Activated CD4-positive, alpha-beta T cell treated with anti-CD3 and anti-CD28 coated beads, Interleukin-2, amount 50 U/mL, for 16 hours (primary cell): ENCODE measurements at regions not wholly inside any gene's neighbourhood (a gene's known extent, or its start where the extent isn't known, plus 50 kb on each side); places are given as distances from the start of the nearest gene placed in this dataset.

ENCODE experiments used
- DNase-seq: peaks from one replicate; pipeline ENCODE4 v3.0.0-alpha.2; 2020

DNA sequence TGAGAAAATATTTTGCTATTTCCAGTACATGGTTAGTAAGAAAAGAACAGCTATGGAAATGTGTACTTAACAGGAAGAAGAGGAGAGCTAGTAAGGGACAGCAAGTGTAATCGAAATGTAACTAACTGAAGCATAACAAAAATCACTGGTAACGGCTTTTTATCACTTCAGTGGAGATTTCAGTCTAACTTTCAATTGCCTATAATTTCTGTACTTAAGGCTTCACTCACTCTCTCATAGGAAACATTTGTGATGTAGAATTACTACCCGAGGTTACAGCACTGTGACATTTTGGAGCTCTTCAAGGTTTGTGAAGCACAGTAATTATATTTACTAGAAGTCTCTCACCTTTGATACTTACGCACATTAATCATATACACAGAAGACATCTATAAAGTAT is 1119.1 kb downstream of the AMY1C start:
- no peak for DNase-seq

DNA sequence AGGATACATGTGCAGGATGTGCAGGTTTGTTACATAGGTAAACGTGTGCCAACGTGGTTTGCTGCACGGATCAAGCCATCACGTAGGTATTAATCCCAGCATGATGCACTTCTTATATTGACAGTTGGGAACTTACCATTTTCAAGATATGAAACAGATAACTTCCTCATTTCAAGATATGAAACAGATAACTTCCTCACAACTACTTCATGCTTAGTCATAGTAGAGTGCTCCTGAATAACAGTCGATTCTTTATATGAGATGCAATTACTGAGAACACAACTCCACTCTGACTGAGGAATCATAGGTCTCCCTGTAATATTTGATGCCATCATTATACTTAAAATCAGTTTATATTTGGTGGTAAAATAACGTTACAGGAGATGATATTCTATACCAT is 1124.3 kb downstream of the AMY1C start:
- no peak for DNase-seq

DNA sequence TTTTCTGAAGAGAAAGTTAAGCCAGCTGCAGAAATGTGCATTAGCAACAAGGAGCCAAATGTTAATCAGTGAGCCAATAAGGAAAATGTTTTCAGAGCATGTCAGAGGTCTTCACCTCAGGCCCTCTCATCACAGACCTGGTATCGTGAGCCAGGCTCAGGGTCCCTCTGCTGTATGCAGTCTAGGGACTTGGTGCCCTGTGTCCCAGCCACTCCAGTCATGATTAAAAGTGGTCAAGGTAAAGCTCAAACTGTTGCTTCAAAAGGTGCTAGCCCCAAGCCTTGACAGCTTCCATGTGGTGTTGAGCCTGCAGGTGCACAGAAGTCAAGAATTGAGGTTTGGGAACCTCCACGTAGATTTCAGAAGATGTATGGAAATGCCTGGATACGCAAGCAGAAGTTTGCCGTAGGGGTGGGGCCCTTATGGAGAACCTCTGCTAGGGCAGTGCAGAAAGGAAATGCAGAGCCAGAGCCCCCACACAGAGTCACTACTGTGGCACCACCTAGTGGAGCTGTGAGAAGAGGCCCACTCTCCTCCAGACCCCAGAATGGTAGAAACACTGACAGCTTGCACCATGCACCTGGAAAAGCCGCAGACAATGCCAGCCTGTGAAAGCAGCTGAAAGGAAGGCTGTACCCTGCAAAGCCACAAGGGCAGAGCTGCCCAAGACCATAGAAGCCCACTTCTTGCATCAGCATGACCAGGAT is 1128.7 kb downstream of the AMY1C start:
- no peak for DNase-seq

DNA sequence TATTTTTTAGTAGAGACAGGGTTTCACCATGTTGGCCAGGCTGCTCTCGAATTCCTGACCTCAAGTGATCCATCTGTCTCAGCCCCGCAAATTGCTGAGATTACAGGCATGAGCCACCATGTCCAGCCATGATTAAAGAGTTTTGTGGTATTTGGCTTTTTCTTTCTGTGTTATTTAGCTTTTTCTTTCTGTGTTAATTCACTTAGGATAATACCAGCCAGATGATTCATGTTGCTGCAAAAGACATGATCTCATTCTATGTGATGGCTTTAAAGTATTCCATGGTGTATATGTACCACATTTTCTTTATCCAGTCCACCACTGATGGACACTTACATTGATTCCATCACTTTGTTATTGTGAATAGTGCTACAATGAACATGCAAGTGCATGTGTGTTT is 1135.2 kb downstream of the AMY1C start:
- DNase-seq = no peak

DNA sequence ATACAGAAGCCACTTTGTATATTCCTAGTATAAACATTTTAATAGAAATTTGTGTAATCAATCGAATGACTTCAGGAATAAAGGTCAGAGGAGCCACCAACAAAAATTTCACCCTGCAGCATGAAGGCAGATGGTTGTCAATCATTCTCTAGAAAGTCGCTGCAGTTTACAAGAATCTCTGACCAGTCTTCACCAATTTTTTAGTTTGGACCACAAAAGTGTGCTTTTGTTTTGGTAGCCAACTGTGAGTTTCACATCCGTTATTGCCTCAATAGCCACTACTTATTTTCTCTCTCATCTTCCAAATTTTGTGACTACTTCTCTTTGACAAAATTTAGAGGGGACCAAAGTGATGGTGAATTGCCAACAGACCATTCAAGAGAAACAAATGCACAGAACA is 1155.6 kb downstream of the AMY1C start:
- DNase-seq = no peak

DNA sequence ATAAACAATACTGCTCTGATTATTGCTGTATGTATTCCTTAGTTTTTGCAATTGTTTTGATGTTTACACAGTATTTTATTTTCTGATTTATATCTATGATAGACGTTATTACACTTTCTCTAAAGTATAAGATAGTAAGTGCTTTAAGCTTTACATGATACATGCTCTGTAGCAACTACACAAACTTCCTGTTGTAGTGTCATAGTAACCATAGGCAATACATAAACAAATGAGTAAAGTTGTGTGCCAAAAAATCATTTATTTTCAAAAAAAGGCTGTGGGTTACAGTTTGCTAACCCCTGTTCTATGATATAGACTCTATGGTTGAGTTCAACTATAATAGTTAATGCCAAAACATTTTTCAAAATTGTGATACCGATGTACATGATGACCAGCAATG is 1156.4 kb downstream of the AMY1C start:
- no peak for DNase-seq

DNA sequence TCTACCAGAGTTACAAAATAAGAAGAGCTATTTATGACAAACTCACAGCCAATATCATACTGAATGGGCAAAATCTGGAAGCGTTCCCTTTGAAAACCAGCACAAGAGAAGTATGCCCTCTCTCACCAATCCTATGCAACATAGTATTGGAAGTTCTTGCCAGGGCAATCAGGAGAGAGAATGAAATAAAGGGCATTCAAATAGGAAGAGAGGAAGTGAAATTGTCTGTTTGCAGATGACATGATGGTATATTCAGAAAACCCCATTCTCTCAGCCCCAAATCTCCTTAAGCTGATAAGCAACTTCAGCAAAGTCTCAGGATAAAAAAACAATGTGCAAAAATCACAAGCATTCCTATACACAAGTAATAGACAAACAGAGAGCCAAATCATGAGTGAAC is 1169.5 kb downstream of the AMY1C start:
- DNase-seq = no peak

DNA sequence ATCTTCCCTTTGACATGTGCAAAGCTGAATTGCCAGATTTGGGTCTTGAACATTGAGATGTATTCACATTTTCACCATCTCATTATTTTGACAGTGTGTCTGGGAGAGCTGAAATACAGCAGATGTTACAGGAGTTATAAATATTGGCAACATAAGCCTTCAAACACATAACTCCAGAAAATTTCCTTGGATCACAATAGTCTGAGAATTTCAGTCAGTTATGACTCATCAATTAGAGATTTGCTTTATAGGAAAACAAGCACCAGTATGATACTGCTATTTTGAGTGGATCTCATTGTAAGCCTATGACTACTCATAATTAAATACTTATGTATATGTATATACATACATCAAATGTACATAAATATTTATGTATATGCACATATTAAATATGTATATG is 1171.8 kb downstream of the AMY1C start:
- no peak for DNase-seq

DNA sequence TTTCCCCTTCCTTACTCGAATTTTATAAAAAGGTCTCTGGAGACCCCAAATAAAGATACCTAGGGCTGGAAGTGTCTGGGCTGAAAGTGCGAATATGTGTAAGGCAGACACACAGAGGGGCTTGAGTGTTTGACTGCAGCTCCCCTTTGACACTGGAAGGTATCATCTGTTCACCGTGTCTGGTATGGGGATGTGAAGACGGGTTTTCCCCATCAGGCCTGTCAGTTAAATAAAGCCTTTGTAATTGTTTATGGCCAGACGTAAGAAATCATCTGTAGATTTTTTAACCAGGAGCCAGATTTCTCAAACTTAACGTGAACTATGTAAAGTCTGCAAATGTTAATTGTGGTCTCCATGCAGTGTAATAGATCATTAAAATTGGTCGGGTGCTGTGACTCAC is 1173.4 kb downstream of the AMY1C start:
- DNase-seq = no peak

DNA sequence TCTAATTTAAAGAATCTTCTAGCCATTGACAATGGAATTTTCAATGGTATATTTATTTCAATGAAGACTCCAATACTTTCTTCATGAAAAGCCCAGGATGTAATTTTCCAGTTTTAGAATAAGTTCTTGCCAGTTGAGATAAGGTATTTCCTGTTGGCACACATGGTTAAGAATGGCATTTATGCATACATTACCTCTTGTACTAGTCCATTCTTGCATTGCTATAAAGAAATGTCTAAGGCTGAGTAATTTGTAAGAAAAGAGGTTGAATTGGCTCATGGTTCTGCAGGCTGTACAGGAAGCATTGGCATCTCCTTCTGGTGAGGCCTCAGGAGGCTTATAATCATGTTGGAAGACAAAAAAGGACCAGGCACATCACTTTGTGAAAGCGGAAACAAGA is 1179.6 kb downstream of the AMY1C start:
- DNase-seq = no peak

DNA sequence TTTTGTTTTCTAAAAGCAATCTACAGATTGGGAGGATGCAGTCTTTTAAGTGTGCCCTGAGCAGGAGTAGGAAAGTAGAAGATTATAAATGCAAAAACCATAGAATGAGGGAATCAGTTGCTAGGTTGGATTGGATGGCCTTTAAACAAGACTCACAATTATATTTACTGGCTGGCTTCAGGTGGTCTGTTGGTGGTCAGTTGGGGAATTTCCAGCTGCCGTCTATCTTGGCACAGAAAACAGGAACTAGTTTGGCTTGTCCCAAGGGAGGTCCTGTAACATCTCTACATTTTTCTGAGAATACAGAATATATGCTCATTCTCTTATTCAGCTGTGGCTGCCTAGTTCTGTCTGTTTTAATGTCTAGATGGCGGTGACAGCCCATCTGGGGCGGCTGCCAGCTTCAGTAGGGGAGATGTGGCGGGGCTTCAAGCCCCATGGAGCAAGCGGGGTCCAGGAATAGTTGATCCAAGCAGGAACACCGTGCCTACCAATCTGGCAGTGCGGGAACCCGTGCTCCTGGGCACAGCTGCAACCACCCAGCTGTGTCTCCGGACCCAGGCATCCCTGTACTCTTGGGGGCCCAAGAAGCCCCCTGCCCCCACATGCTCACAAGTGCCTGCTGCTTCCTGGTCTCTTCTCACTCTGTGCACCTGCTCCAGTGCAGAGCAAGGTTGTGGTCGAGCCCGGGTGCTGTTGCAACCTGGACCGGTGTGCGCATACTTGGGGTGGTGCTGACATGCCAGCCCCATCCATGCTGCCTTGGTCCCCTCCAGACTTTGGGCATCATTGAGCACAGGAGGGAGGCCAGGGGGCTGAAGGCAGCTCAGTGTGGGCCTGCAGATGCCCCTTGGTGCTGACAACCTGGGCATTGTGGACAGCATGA is 1182.6 kb downstream of the AMY1C start:
- DNase-seq = no peak

DNA sequence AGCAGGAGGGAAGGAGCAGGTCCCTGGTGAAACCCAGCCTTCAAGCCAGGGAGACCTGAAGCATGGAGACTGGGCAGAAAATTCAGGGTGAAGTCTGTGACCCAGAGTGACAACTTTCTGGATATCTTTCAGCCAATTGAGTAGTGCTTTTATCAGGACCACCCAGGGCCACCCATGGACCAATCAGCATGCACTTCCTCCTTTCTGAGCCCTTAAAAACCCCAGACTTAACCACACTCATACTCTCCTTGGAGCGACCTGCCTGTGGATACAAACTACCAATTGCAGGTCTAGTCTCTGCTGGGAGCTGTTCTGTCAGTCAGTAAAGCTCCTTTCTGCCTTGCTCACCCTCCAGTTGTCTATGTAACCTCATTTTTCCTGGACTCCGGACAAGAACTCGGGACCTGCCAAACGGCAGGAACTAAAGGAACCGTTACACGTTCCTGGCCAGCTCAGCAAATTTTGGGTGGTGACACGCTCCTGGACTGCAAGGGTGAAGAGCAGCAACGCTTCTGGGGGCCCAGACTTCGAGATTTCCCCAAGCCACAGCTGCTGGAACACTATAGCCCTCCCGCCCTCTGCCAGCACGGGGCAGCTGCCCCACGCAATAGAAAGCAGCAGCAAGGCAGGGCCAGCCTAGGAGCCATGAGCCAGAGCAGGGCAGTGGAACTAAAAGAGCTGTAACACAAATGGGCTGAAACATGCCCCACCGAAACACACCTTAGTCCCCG is 1183.4 kb downstream of the AMY1C start:
- no peak for DNase-seq

DNA sequence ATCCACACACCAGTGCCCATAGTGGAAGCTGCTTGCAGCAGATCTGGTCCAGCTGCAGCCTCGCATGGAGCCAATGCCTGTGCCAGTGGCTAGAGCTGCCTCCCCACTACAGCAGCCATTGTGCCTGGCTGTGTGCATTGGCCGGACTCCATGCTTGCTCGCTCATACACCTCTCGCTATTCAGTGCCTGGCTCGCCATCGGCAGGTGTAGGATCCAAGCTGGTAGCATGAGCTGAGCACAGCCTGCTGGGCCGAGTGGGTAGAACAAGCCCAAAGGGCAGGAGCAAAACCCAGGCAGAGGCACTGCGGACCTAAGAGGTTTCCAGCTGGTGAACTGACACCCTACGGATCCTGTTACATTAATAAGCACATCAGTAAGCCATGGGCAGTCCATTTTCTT is 1184.1 kb downstream of the AMY1C start:
- DNase-seq = no peak

DNA sequence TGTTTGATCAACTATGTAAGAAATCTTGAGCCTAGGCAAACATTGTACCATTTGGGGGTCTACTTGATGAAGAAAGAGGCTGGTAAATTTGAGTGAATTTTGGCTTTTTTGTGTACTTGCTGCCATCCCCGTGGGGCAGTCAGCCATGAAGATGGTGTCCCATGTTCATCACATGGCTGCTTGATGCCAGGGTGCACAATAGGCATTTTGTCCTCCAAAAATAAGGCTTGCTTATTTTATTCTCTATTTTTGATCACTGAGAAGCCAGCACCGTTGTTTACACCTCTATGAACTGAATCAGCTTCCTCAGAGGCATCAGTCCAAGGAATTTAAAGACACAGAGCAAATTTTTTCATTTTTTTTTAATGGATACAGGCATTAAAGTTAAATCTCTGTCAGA is 1195.7 kb downstream of the AMY1C start:
- DNase-seq = no peak

DNA sequence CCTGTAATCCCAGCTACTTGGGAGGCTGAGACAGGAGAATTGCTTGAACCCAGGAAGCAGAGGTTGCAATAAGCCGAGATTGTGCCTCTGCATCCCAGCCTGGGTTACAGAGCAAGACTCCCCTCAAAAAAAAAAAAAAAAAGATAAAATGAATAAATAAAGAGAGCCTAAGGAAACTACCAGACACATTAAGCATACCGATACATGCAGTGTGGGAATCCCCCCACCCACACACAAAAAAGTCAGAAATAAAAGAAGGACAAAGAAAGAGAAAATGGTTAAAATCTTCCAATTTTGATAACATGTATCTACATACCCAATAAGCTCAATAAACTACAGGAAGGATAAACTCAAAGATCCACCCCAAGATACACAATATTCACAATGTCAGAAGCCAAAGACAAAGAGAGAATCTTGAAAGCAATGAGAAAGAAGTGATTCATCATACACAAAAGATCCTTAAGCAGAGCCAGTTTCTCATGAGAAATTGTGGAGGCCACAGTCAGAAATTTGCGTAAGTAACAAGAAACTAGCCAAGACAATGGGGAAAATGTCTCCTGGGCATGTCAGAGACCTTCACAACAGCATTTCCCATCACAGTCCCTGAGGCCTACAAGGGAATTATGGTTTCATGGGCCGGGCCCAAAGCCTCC is 1197.0 kb downstream of the AMY1C start:
- no peak for DNase-seq

DNA sequence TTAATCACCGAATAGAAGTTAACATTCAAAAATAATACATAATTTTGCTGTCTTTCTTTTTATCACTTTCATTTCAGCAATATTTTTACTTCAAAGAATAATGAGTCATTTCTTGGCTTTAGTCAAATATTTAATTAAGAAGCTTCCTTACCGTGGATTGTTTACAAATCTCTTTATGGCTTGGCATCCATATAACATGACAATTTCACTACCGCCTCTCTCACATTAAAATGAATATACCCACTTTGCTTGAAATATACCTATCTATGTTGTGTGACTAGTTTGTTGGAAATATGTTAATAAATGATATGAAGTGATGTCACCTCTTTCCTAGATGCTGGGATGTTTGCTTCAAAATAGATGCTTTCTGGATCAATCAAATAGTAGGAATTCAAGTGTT is 1203.9 kb downstream of the AMY1C start:
- DNase-seq = no peak

DNA sequence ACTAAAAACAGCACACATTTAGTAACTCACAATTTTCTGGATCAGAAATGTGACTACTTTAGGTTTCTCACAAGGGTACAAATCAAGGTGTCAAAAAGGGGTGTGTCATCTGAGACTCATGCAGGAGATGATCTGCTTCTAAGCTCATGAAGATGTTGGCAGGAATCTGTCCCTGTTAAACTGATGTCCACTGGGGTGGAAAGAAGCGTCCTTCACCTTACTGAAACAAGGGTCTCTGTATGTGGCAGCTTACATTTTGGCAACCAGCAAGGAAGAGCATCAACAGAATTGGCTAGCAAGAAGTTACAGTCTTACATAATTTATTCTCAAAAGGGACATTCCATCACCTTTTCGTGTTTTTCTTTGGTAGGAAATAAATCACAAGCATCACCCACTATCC is 1223.8 kb downstream of the AMY1C start:
- DNase-seq = no peak

DNA sequence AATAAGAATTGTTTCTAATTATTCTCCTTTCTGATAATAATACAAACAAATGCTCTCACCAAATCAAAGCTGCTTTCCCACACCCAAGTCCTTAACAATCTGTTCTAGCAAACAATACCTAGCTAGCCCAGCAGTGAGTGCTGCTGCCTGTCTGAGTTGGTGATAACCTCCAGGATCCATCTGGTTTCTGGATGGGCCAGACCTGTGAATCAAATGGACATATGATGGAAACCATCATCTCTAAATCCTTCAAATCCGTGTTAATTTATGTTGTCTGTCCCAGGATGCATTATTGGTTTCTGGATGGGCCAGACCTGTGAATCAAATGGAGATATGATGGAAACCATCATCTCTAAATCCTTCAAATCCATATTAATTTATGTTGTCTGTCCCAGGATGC is 1230.0 kb downstream of the AMY1C start:
- DNase-seq = no peak

DNA sequence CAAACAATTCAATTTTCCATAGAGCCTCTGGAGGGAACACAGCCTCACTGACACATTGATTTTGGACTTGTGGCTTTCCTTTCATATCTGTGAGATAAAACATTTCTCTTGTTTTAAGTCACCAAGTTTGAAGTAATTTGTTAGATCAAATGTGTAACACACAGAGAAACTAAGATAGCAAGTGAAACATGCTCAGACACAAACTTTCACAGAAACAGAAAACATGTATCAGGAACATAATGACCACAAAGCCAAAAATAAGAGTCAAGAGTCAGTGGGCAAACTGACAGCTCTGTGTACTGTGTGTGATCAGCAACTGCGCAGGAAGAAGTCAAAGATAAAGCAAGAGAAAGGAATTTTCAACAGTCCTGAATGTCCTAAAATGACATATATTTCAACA is 1237.5 kb downstream of the AMY1C start:
- no peak for DNase-seq

DNA sequence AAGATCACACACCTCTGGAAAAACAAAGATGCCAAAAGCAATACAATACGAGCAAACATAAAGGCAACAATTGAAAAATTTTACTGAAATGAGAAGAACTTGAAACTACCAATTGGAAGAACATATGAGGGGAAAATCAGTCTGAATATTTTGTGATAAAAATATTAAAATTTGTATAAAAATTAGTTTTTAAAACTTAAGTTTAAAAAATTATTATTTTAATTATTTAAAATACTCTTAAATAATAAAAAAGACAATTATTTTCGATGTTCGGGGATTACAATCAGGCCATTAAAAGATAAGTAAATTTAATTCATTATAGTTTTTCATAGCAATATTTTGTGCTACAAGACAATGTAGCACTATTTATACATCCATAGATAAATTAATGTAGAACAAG is 1239.3 kb downstream of the AMY1C start:
- no peak for DNase-seq

DNA sequence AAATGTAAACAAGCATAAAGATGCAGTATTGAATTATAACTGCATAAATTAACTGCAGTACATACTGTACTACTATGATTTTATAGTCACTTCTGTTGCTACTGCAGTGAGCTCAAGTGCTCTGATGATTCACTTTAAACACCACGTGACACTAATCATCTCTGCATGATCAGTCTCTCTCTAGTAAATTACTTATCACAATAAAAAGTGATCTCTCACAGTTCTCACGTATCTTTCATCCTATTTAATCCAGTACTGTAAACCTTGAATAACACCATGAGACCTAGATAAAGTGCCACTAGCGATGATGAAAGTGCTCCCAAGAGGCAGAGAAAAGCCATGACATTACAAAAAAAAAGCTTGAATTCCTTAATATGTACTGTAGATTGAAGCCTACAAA is 1242.0 kb downstream of the AMY1C start:
- DNase-seq = no peak

DNA sequence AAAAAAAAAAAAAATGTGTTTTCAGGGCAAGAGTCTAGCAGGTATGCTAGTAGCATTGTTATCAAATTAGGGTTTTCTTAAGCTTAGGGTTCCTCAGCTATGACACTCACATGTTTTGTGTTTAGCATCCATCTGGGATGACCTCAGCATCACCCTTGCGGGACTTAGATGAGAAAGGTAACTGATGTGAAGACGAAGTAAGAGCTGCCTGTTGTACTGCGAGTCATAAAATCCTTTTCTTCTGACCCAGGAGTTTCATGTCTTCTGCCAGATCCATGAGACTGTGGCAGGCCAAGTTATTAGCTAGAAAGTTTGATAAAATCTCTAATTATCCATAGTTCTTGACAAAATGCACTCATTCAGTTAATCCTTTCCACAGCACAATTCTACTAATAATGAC is 1251.1 kb downstream of the AMY1C start:
- no peak for DNase-seq

DNA sequence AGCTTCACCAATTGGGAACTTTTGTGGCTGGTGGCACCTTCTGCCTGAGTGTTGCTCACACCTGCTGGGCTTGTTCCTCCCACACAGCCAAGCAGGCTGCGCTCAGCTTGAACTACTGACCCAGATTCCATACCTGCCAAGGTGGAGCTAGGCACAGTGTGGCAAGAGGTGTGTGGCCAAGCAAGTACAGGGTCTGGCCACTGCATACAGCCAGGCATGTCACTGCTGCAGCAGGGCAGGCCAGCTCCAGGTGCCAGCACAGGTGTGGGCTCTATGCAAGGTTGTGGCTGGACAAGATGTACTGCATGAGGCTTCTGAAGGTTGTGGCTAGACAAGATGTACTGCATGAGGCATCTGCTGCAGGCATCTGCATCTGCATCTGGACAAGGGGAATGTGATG is 1254.8 kb downstream of the AMY1C start:
- DNase-seq = no peak
